Stimulated activated naive CD4-positive, alpha-beta T cell (primary cell): ENCODE measurements at regions not wholly inside any gene's neighbourhood (a gene's known extent, or its start where the extent isn't known, plus 50 kb on each side); places are given as distances from the start of the nearest gene placed in this dataset.

Source experiments
- DNase-seq, 6 experiments: peaks; one replicate each; lab custom pipeline; 2025; lab: John Stamatoyannopoulos, UW

DNA sequence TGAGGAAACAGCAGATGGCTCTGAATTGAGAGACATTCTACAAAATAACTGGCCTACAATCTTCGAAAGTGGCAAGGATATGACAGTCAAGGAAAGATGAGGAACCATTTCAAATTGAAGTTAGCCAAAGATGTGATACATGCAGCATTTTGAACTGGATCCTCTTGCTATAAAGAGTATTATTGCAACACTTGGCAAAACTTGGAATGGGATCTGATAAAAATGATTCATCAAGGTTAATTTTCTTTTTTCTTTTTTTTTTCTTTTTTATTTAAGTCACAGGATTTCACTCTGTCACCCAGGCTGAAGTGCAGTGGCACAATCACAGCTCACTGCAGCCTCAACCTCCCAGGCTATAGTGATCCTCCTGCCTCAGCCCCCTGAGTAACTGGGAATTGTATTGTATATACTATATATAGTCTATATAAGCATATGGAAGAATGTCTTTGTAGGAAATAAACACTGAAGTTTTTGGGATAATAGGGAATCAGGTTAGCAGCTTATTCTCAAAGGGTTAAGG, 49.8 kb upstream of the GJA8 start:
- DNase-seq: no peak
